ENCODE measurements at regions not wholly inside any gene's neighbourhood (a gene's known extent, or its start where the extent isn't known, plus 50 kb on each side); places are given as distances from the start of the nearest gene placed in this dataset.

DNA sequence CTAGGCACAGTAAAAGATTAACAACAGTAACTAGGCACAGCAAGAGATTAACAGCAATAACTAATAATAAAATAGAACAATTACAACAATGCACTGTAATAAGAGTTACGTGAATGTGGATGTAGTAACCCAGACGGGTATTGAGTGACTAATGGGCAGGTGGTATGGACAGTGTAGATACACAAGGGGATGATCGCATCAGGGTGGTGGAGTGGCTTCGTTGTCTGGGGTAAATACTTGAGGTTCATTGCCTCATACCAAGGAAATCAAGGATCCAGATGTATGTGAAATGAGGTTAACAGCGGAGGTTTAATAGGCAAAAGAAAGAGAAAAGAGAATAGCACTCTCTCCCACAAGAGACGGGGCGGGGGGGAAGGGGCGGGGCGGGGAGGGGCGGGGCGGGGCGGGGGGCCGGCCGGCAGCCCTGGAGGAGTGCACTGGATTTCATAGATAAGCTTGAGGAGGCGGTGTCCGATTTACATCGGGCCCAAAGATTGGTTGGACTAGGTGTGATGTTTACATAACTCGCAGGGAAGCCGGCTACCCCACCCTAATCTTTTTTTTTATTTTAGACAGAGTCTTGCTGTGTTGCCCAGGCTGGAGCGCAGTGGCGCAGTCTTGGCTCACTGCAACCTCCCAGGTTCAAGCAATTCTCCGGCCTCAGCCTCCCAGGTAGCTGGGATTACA is 106.3 kb downstream of the KCTD15 start:
- DNase-seq (ENCODE audit: low spot score) = no peak
- peaks cover 10% of the 10 kb centered on the region for H3K9me3 ChIP-seq (ENCODE audit: low read depth, low read length, poor library complexity, severe bottlenecking)
- H3K4me1 ChIP-seq (ENCODE audit: insufficient read depth, low read length, poor library complexity, severe bottlenecking) = no peaks in the 10 kb centered on the region
- ChIA-PET POLR2A (ENCODE audit: low non-redundant PET) (no interaction called here), CTCF (no interaction called here)
- no peak overlapping the region for H3K27ac ChIP-seq (ENCODE audit: low read depth, low read length, poor library complexity, severe bottlenecking)
- no peaks in the 10 kb centered on the region for H3K36me3 ChIP-seq (ENCODE audit: insufficient read depth, low read length, poor library complexity, severe bottlenecking)
- peaks cover 38% of the 10 kb centered on the region for H3K27me3 ChIP-seq (replicated peaks; ENCODE audit: insufficient read depth, low read depth, low read length, poor library complexity)
- intact Hi-C loops (cut with micrococcal nuclease; ENCODE audit: unreplicated experiment) = no loop called here
- TF ChIP-seq EZH2 (IDR thresholded peaks at IDR 0.05; ENCODE audit: borderline replicate concordance, low read depth, low read length, poor library complexity, severe bottlenecking) = no peak
- TF ChIP-seq, protein P1, sequence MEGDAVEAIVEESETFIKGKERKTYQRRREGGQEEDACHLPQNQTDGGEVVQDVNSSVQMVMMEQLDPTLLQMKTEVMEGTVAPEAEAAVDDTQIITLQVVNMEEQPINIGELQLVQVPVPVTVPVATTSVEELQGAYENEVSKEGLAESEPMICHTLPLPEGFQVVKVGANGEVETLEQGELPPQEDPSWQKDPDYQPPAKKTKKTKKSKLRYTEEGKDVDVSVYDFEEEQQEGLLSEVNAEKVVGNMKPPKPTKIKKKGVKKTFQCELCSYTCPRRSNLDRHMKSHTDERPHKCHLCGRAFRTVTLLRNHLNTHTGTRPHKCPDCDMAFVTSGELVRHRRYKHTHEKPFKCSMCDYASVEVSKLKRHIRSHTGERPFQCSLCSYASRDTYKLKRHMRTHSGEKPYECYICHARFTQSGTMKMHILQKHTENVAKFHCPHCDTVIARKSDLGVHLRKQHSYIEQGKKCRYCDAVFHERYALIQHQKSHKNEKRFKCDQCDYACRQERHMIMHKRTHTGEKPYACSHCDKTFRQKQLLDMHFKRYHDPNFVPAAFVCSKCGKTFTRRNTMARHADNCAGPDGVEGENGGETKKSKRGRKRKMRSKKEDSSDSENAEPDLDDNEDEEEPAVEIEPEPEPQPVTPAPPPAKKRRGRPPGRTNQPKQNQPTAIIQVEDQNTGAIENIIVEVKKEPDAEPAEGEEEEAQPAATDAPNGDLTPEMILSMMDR (conservative IDR thresholded peaks at IDR 0.05; ENCODE audit: low read depth, low read length) = no peak
- no TSS peak for BruUV-seq (replicated peaks)
- H3K4me3 ChIP-seq (ENCODE audit: low read depth, low read length, poor library complexity, severe bottlenecking) = no peak overlapping the region

DNA sequence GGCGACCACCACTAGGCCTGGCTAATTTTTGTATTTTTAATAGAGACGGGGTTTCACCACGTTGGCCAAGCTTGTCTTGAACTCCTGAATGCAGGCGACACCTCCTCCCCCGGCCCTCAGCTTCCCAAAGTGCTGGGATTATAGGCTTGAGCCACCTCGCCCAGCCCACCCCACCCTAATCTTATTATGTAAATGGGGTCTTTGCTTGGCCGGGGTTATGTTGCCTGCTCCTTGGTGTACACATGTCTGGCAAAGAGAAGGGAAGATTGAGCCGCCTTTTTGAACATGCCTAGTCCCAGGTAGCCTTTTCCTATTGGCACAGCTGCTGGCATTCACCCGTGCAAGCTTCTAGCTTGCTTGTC is 106.8 kb downstream of the KCTD15 start:
- no TSS peak for BruUV-seq (replicated peaks)
- intact Hi-C loops (cut with micrococcal nuclease; ENCODE audit: unreplicated experiment) = no loop called here
- no peak overlapping the region for H3K4me3 ChIP-seq (ENCODE audit: low read depth, low read length, poor library complexity, severe bottlenecking)
- no peak for DNase-seq (ENCODE audit: low spot score)
- H3K27ac ChIP-seq (ENCODE audit: low read depth, low read length, poor library complexity, severe bottlenecking) = no peak overlapping the region
- POLR2A ChIA-PET (ENCODE audit: low non-redundant PET) = interaction anchor here (0.5 kb wide), 1 partner anchor 11 kb away, joined by 3 read pairs; no protein-coding TSS in a partner anchor
- TF ChIP-seq, protein P1 (conservative IDR thresholded peaks at IDR 0.05; ENCODE audit: low read depth, low read length) = no peak
- TF ChIP-seq EZH2 (IDR thresholded peaks at IDR 0.05; ENCODE audit: borderline replicate concordance, low read depth, low read length, poor library complexity, severe bottlenecking) = no peak
- peaks cover 6% of the 10 kb centered on the region for H3K9me3 ChIP-seq (ENCODE audit: low read depth, low read length, poor library complexity, severe bottlenecking)
- peaks cover 44% of the 10 kb centered on the region for H3K27me3 ChIP-seq (replicated peaks; ENCODE audit: insufficient read depth, low read depth, low read length, poor library complexity)
- H3K36me3 ChIP-seq (ENCODE audit: insufficient read depth, low read length, poor library complexity, severe bottlenecking) = no peaks in the 10 kb centered on the region
- H3K4me1 ChIP-seq (ENCODE audit: insufficient read depth, low read length, poor library complexity, severe bottlenecking) = no peaks in the 10 kb centered on the region
- CTCF ChIA-PET = no interaction called here

DNA sequence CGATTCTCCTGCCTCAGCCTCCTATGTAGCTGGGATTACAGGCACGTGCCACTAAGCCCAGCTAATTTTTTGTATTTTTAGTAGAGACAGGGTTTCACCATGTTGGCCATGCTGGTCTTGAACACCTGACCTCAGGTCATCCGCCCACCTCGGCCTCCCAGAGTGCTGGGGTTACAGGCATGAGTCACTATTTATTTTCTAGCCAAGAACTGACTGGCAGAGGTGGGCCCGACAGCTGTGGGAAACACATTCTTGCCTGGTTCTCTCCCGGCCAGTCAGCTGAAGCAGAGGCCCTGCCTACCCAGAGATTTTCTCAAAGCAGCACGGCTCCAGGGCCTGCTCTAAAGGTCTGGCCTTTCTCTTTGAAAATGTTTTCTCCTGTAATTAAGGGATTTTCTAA is 108.0 kb downstream of the KCTD15 start:
- Histone ChIP-seq H3K4me1 (ENCODE audit: insufficient read depth, low read length, poor library complexity, severe bottlenecking) (no peaks in the 10 kb centered on the region), H3K9me3 (ENCODE audit: low read depth, low read length, poor library complexity, severe bottlenecking) (no peaks in the 10 kb centered on the region), H3K36me3 (ENCODE audit: insufficient read depth, low read length, poor library complexity, severe bottlenecking) (no peaks in the 10 kb centered on the region), H3K27me3 (replicated peaks; ENCODE audit: insufficient read depth, low read depth, low read length, poor library complexity) (peaks cover 55% of the 10 kb centered on the region), H3K4me3 (ENCODE audit: low read depth, low read length, poor library complexity, severe bottlenecking) (no peak overlapping the region), H3K27ac (ENCODE audit: low read depth, low read length, poor library complexity, severe bottlenecking) (no peak overlapping the region)
- intact Hi-C loops (cut with micrococcal nuclease; ENCODE audit: unreplicated experiment) = no loop called here
- no TSS peak for BruUV-seq (replicated peaks)
- ChIA-PET POLR2A (ENCODE audit: low non-redundant PET) (interaction anchor here (0.6 kb wide), 1 partner anchor 109 kb away, joined by 4 read pairs; no protein-coding TSS in a partner anchor), CTCF (no interaction called here)
- TF ChIP-seq, protein P1 (conservative IDR thresholded peaks at IDR 0.05; ENCODE audit: low read depth, low read length) = no peak
- TF ChIP-seq EZH2 (IDR thresholded peaks at IDR 0.05; ENCODE audit: borderline replicate concordance, low read depth, low read length, poor library complexity, severe bottlenecking) = no peak
- no peak for DNase-seq (ENCODE audit: low spot score)

Measured in A673 (cell line).